Calu3 (cell line): ENCODE measurements at regions not wholly inside any gene's neighbourhood (a gene's known extent, or its start where the extent isn't known, plus 50 kb on each side); places are given as distances from the start of the nearest gene placed in this dataset.

Source experiments
- BruUV-seq: library from RNA; stranded (reverse); fragments of 400-500 nt; replicated peaks from 2 replicates; lab custom pipeline; 2021; lab: Mats Ljungman, UMichigan
- CTCF ChIA-PET: fragments of 300-600 bp; sonication (Branson Sonifier 250); formaldehyde crosslinking; loops from one replicate; lab custom pipeline; 2022; ENCODE audit warnings: antibody characterized with exemption; lab: Charles Lee
- DNase-seq: peaks from one replicate; pipeline ENCODE4 v3.0.0; 2022
- H3K27ac Mint-ChIP-seq: one replicate; pipeline ENCODE4 v1.8.0; 2022; ENCODE audit warnings: mixed read lengths; ENCODE audit not compliant: unreplicated experiment
- H3K27me3 Mint-ChIP-seq: one replicate; pipeline ENCODE4 v1.8.0; 2022; ENCODE audit warnings: mixed read lengths; ENCODE audit not compliant: unreplicated experiment
- H3K36me3 Mint-ChIP-seq: one replicate; pipeline ENCODE4 v1.8.0; 2022; ENCODE audit warnings: mild to moderate bottlenecking, moderate library complexity, mixed read lengths; ENCODE audit not compliant: insufficient read depth, unreplicated experiment
- H3K4me1 Mint-ChIP-seq: one replicate; pipeline ENCODE4 v1.8.0; 2022; ENCODE audit warnings: mild to moderate bottlenecking, low read depth, mixed read lengths; ENCODE audit not compliant: unreplicated experiment
- H3K4me3 Mint-ChIP-seq: one replicate; pipeline ENCODE4 v1.8.0; 2022; ENCODE audit warnings: mild to moderate bottlenecking, low read depth, moderate library complexity, mixed read lengths; ENCODE audit not compliant: unreplicated experiment
- H3K9me3 Mint-ChIP-seq: one replicate; pipeline ENCODE4 v1.8.0; 2022; ENCODE audit warnings: low read depth, mixed read lengths; ENCODE audit not compliant: unreplicated experiment
- intact Hi-C: fragments of 100-400 bp; cut with micrococcal nuclease; formaldehyde crosslinking; loops from one replicate; pipeline ENCODE4 v1.10.0; 2022; ENCODE audit not compliant: unreplicated experiment
- TF ChIP-seq, protein P1 (sequence below): fragments of 200-600 bp; IDR thresholded peaks from one replicate; pipeline ENCODE4 v1.8.0; 2022; ENCODE audit warnings: antibody characterized with exemption; ENCODE audit not compliant: unreplicated experiment

DNA sequence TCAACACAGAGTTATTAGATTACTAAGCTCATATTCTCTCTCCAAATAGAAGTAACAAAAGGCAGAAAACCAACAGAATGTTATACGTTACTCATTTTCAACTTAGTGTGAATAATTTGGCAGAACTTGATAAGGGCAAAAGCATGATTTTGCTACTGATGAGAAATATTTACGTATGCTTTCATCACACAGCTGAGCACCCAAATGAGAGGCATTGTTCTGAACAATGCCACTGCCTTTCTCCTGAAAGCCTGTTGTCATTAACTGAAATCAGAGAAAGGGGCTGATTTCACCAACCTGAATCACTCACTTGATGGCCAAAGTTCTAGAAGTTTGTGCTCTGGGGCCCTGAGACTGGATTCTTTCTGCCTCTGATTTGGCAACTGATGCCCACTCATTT lies 367.5 kb upstream of the PTGER4 start:
- CTCF ChIA-PET = no interaction called here
- BruUV-seq = no TSS peak
- no peaks in the 10 kb centered on the region for H3K27me3 Mint-ChIP-seq
- no peak overlapping the region for H3K27ac Mint-ChIP-seq
- H3K9me3 Mint-ChIP-seq = no peaks in the 10 kb centered on the region
- no peak for DNase-seq
- no peaks in the 10 kb centered on the region for H3K4me1 Mint-ChIP-seq
- intact Hi-C loops = no loop called here
- H3K36me3 Mint-ChIP-seq = no peaks in the 10 kb centered on the region
- TF ChIP-seq, protein P1, sequence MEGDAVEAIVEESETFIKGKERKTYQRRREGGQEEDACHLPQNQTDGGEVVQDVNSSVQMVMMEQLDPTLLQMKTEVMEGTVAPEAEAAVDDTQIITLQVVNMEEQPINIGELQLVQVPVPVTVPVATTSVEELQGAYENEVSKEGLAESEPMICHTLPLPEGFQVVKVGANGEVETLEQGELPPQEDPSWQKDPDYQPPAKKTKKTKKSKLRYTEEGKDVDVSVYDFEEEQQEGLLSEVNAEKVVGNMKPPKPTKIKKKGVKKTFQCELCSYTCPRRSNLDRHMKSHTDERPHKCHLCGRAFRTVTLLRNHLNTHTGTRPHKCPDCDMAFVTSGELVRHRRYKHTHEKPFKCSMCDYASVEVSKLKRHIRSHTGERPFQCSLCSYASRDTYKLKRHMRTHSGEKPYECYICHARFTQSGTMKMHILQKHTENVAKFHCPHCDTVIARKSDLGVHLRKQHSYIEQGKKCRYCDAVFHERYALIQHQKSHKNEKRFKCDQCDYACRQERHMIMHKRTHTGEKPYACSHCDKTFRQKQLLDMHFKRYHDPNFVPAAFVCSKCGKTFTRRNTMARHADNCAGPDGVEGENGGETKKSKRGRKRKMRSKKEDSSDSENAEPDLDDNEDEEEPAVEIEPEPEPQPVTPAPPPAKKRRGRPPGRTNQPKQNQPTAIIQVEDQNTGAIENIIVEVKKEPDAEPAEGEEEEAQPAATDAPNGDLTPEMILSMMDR = no peak
- H3K4me3 Mint-ChIP-seq = no peak overlapping the region

DNA sequence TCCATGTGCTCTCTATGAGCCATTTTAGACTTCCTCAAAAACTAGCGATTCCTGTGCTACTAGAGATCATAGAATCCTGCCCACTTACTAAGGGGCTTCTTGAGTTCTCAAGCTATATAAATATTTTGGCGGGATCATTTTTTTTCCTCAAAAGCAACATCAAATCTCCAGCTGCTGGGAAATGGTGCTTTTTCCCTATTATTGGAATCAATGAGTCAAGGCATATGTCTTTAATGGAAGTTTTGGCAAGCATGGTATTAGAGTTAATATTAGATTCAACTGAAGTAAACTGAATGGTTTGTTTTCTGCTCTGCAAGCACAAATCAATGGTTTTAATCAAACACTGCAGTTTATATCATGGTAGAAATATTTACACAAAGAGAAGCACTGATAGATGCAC lies 369.9 kb upstream of the PTGER4 start:
- Mint-ChIP-seq H3K4me1 (no peaks in the 10 kb centered on the region), H3K27ac (no peak overlapping the region), H3K36me3 (no peaks in the 10 kb centered on the region), H3K27me3 (no peaks in the 10 kb centered on the region), H3K9me3 (no peaks in the 10 kb centered on the region), H3K4me3 (no peak overlapping the region)
- intact Hi-C loops = no loop called here
- TF ChIP-seq, protein P1 = no peak
- CTCF ChIA-PET = no interaction called here
- no peak for DNase-seq
- no TSS peak for BruUV-seq

DNA sequence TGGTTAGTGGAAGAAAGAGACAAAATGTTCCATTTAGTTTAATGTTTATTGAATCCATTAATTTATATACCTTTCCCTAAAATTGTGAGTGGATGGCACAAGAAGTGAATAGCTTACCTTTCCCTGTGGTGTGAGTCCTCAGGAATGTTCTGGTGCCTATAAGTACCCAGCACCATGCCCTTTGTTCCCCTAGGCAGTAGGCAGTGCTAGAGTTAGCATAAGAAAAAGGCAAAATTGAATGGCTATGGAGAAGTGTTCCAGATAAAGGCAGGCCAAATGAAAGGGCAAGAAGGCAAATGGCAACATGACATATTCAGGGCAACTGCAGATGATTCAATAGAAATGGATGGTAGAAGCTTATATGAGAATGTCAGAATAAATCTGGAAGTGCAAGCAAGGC lies 370.8 kb upstream of the PTGER4 start:
- no peaks in the 10 kb centered on the region for H3K27me3 Mint-ChIP-seq
- H3K36me3 Mint-ChIP-seq = no peaks in the 10 kb centered on the region
- DNase-seq = no peak
- TF ChIP-seq, protein P1 = no peak
- no peak overlapping the region for H3K4me3 Mint-ChIP-seq
- no peaks in the 10 kb centered on the region for H3K9me3 Mint-ChIP-seq
- CTCF ChIA-PET = no interaction called here
- no peak overlapping the region for H3K27ac Mint-ChIP-seq
- BruUV-seq = no TSS peak
- H3K4me1 Mint-ChIP-seq = no peaks in the 10 kb centered on the region
- intact Hi-C loops = no loop called here

DNA sequence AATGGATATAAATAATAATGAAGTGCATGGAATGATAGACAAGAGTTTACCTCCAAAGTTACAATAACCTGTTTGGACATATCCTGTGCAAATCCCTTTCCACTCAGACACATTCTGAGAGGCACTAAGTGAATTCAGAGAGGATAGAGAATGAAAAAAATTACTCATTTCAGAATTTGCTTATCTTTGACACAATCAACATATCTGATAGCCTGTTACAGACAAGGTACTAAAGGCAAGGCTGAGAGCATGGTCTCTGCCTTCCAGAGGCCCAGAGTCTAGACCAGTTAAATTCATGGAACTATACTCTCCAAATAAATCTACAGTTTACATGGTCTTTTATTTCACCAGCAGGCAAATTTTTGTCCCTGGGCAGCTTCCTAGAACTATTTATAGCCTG lies 371.8 kb upstream of the PTGER4 start:
- no peaks in the 10 kb centered on the region for H3K4me1 Mint-ChIP-seq
- no peaks in the 10 kb centered on the region for H3K9me3 Mint-ChIP-seq
- H3K36me3 Mint-ChIP-seq = no peaks in the 10 kb centered on the region
- H3K27ac Mint-ChIP-seq = no peak overlapping the region
- intact Hi-C loops = no loop called here
- no TSS peak for BruUV-seq
- H3K4me3 Mint-ChIP-seq = no peak overlapping the region
- H3K27me3 Mint-ChIP-seq = no peaks in the 10 kb centered on the region
- CTCF ChIA-PET = no interaction called here
- TF ChIP-seq, protein P1 = no peak
- DNase-seq = no peak
